OCI-LY7 (cell line): ENCODE measurements at regions not wholly inside any gene's neighbourhood (a gene's known extent, or its start where the extent isn't known, plus 50 kb on each side); places are given as distances from the start of the nearest gene placed in this dataset.

ENCODE experiments used
- BruUV-seq: library from RNA; stranded (reverse); fragments of 400-500 nt; replicated peaks from 2 replicates; lab custom pipeline; 2021; lab: Mats Ljungman, UMichigan
- CTCF ChIA-PET: fragments of 300-600 bp; sonication (Branson Sonifier 250); formaldehyde crosslinking; loops from one replicate; lab custom pipeline; 2022; ENCODE audit warnings: antibody characterized with exemption; ENCODE audit not compliant: unreplicated experiment; lab: Charles Lee
- POLR2A ChIA-PET: fragments of 300-600 bp; sonication (Branson Sonifier 250); formaldehyde crosslinking; loops from one replicate; lab custom pipeline; 2022; ENCODE audit warnings: antibody characterized with exemption; lab: Charles Lee
- DNase-seq: peaks from one replicate; pipeline ENCODE4 v3.0.0-alpha.2; 2015; ENCODE audit warnings: low spot score
- H2AFZ ChIP-seq: fragments of 200-600 bp; sonication (generic), shearing (Covaris generic); 2 replicates; pipeline ENCODE4 v1.6.1; 2014; ENCODE audit warnings: mild to moderate bottlenecking, antibody characterized with exemption, low read length, moderate library complexity
- H3K27ac ChIP-seq: fragments of 200-600 bp; sonication (generic); 2 replicates; pipeline ENCODE4 v1.5.1; 2014; ENCODE audit warnings: mixed run types, low read depth, mild to moderate bottlenecking, moderate library complexity, low read length, inconsistent platforms; ENCODE audit not compliant: poor library complexity, severe bottlenecking
- H3K36me3 ChIP-seq: fragments of 200-600 bp; sonication (generic); 2 replicates; pipeline ENCODE4 v1.6.1; 2014; ENCODE audit warnings: mild to moderate bottlenecking, antibody characterized with exemption, low read length, moderate library complexity, mixed read lengths; ENCODE audit not compliant: insufficient read depth
- H3K4me1 ChIP-seq: fragments of 200-600 bp; sonication (generic); 2 replicates; pipeline ENCODE4 v1.5.1; 2014; ENCODE audit warnings: mild to moderate bottlenecking, low read length; ENCODE audit not compliant: insufficient read depth, poor library complexity, severe bottlenecking
- H3K4me2 ChIP-seq: fragments of 200-600 bp; sonication (generic); 2 replicates; pipeline ENCODE4 v1.6.1; 2014; ENCODE audit warnings: mild to moderate bottlenecking, low read length
- H3K4me3 ChIP-seq: fragments of 200-600 bp; sonication (generic); 2 replicates; pipeline ENCODE4 v1.5.1; 2014; ENCODE audit warnings: mild to moderate bottlenecking, low read depth, low read length; ENCODE audit not compliant: poor library complexity, severe bottlenecking
- H3K79me2 ChIP-seq: fragments of 200-600 bp; sonication (generic); 2 replicates; pipeline ENCODE4 v1.6.1; 2016; ENCODE audit warnings: low read depth, mild to moderate bottlenecking, low read length, moderate library complexity, mixed read lengths; ENCODE audit not compliant: insufficient read depth
- H3K9me2 ChIP-seq: fragments of 200-600 bp; sonication (generic); 2 replicates; pipeline ENCODE4 v1.6.1; 2016; ENCODE audit warnings: mild to moderate bottlenecking, low read length, mixed read lengths; ENCODE audit not compliant: insufficient read depth
- H3K9me3 ChIP-seq: fragments of 200-600 bp; sonication (generic); 2 replicates; pipeline ENCODE4 v1.6.1; 2014; ENCODE audit warnings: mild to moderate bottlenecking, mixed run types, low read length, mixed read lengths
- H4K20me1 ChIP-seq: fragments of 200-600 bp; sonication (generic); 2 replicates; pipeline ENCODE4 v1.6.1; 2014; ENCODE audit warnings: mild to moderate bottlenecking, antibody characterized with exemption, low read length, moderate library complexity, mixed read lengths; ENCODE audit not compliant: insufficient read depth
- EZH2phosphoT487 ChIP-seq: fragments of 200-600 bp; sonication (generic); IDR thresholded peaks from 2 replicates; pipeline ENCODE4 v1.6.1; 2018; ENCODE audit warnings: low read depth, borderline replicate concordance, mild to moderate bottlenecking, mixed run types, antibody characterized with exemption, low read length, moderate library complexity, mixed read lengths
- intact Hi-C: fragments of 100-400 bp; cut with micrococcal nuclease; formaldehyde crosslinking; loops from one replicate; pipeline ENCODE4 v1.10.0; 2022; ENCODE audit not compliant: unreplicated experiment
- TF ChIP-seq, protein P1 (sequence below): fragments of 200-600 bp; sonication (generic); conservative IDR thresholded peaks from 2 replicates; pipeline ENCODE4 v1.5.1; 2014; ENCODE audit warnings: mild to moderate bottlenecking, antibody characterized with exemption, low read length, moderate library complexity, mixed read lengths

DNA sequence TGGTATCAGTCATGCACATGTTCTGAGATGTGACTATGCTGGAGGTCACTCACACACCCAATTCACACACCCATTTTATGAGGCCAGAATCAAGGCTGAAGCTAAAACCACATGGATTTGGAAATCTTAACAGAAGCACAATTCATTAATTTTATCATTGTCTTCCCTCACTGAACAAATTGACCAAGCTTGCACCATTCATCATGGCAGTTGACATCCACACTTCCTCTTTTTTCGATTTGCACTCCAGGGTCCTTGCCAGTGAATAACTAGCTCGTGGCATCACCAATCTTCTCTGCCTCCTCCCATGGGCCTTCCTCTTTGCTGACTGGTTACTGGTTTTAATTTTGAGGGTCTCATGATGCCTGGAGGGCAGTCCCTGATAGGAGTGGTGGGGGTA lies 123.0 kb upstream of the ASIC2 start:
- Histone ChIP-seq H3K36me3 (no peaks in the 10 kb centered on the region), H4K20me1 (no peaks in the 10 kb centered on the region), H3K27ac (no peak overlapping the region), H3K4me1 (no peaks in the 10 kb centered on the region), H3K9me3 (no peaks in the 10 kb centered on the region), H3K9me2 (no peaks in the 10 kb centered on the region), H3K4me2 (no peak overlapping the region), H3K4me3 (no peak overlapping the region), H2AFZ (no peak overlapping the region), H3K79me2 (no peaks in the 10 kb centered on the region)
- intact Hi-C loops: no loop called here
- BruUV-seq: no TSS peak
- ChIA-PET CTCF (no interaction called here), POLR2A (interaction anchor here (1.0 kb wide), 1 partner anchor 21 kb away, joined by 3 read pairs; no protein-coding TSS in a partner anchor)
- no peak for DNase-seq
- TF ChIP-seq, protein P1, sequence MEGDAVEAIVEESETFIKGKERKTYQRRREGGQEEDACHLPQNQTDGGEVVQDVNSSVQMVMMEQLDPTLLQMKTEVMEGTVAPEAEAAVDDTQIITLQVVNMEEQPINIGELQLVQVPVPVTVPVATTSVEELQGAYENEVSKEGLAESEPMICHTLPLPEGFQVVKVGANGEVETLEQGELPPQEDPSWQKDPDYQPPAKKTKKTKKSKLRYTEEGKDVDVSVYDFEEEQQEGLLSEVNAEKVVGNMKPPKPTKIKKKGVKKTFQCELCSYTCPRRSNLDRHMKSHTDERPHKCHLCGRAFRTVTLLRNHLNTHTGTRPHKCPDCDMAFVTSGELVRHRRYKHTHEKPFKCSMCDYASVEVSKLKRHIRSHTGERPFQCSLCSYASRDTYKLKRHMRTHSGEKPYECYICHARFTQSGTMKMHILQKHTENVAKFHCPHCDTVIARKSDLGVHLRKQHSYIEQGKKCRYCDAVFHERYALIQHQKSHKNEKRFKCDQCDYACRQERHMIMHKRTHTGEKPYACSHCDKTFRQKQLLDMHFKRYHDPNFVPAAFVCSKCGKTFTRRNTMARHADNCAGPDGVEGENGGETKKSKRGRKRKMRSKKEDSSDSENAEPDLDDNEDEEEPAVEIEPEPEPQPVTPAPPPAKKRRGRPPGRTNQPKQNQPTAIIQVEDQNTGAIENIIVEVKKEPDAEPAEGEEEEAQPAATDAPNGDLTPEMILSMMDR: no peak
- no peak for TF ChIP-seq EZH2phosphoT487

DNA sequence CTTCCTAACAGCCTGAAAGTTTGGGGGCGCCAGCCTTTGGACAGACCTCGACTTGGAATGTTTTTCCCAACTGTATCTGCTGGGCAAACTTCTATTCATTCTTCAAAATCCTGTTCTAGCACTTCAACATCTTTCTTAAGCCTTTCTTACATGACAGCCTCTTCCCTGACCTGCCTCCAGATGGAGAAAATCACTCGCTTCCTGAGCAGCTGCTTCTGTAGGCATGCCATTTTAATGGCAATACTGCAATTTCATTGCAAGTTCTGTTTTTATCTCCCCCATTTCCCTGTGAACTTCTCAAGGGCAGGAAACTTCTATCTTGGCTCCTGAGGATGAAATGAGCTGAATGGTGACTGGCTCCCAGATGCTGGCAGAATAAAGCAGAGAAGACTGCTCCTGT lies 128.8 kb upstream of the ASIC2 start:
- H3K9me3 ChIP-seq: no peaks in the 10 kb centered on the region
- ChIA-PET CTCF (no interaction called here), POLR2A (no interaction called here)
- H3K27ac ChIP-seq: no peak overlapping the region
- BruUV-seq: no TSS peak
- DNase-seq: no peak
- H2AFZ ChIP-seq: no peak overlapping the region
- no peaks in the 10 kb centered on the region for H3K36me3 ChIP-seq
- no peaks in the 10 kb centered on the region for H3K9me2 ChIP-seq
- TF ChIP-seq, protein P1: no peak
- no peak for TF ChIP-seq EZH2phosphoT487
- no peaks in the 10 kb centered on the region for H3K79me2 ChIP-seq
- intact Hi-C loops: no loop called here
- no peak overlapping the region for H3K4me3 ChIP-seq
- H3K4me2 ChIP-seq: no peak overlapping the region
- H4K20me1 ChIP-seq: no peaks in the 10 kb centered on the region
- no peaks in the 10 kb centered on the region for H3K4me1 ChIP-seq

DNA sequence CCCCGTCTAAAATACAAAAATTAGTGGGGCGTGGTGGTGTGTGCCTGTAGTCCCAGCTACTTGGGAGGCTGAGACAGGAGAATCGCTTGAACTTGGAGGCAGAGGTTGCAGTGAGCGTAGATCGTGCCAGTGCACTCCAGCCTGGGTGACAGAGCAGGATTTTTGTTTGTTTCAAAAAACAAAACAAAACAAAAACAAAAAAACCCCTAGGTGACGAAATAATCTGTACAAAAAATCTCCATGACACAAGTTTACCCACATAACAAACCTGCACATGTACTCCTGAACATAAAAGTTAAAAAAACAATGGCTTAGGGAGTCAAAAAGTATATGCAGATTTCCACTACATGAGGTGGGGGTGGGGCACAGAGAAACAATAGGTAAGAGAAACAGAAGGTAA lies 140.5 kb upstream of the ASIC2 start:
- no peak for TF ChIP-seq EZH2phosphoT487
- TF ChIP-seq, protein P1: no peak
- no TSS peak for BruUV-seq
- H3K4me1 ChIP-seq: no peaks in the 10 kb centered on the region
- no peak for DNase-seq
- H3K4me2 ChIP-seq: no peak overlapping the region
- H3K4me3 ChIP-seq: no peak overlapping the region
- intact Hi-C loops: no loop called here
- CTCF ChIA-PET: no interaction called here
- H3K9me3 ChIP-seq: no peaks in the 10 kb centered on the region
- no peak overlapping the region for H2AFZ ChIP-seq
- POLR2A ChIA-PET: no interaction called here
- H3K9me2 ChIP-seq: no peaks in the 10 kb centered on the region
- no peaks in the 10 kb centered on the region for H3K79me2 ChIP-seq
- H4K20me1 ChIP-seq: no peaks in the 10 kb centered on the region
- H3K36me3 ChIP-seq: no peaks in the 10 kb centered on the region
- H3K27ac ChIP-seq: no peak overlapping the region
